NCI-H1436 (cell line): ENCODE measurements at regions not wholly inside any gene's neighbourhood (a gene's known extent, or its start where the extent isn't known, plus 50 kb on each side); places are given as distances from the start of the nearest gene placed in this dataset.

ENCODE experiments used
- DNase-seq: peaks from one replicate; lab custom pipeline; 2025; lab: John Stamatoyannopoulos, UW

GRCh38 chr9:3732077-3733038 lies 206.6 kb upstream of the RFX3 start:
- DNase-seq: peak; percentile 43

- no peak for DNase-seq
Observed at GRCh38 chr9:3730511-3730922, 204.7 kb upstream of the RFX3 start.

DNA sequence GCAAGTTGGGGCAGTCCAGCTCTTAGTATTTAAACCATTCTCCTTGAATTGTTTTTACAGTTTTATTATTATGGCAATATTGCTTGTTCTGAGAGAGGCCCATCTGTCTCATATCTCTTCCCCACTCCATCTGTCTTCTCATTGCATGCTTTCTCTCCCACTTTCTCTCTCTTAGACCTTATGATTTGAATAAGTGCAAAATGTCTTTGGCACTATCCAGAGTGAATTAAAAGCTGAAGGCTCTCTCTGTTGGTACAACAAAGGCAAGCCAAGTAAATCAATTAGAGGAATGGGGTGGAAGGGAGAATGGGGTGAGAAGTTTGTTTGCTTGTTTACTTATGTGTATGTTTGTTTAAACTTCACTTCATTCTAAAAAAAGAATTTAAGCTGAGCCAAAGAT lies 195.3 kb upstream of the RFX3 start:
- no peak for DNase-seq

DNA sequence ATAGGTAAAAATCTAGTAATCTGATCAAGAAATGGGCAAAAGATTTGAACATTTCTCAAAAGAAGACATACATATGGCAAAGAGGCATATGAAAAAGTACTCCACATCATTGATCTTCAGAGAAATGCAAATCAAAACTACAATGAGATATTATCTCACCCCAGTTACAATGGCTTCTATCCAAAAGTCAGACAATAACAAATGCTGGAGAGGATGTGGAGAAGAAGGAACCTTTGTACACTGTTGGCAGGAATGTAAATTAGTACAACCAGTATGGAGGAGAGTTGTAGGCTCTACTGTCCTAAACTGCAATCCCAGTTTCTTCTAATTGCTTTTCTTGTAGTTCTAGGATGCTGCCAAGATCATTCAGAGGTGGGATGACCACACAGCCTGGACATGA lies 193.5 kb upstream of the RFX3 start:
- no peak for DNase-seq

- no peak for DNase-seq
Observed at GRCh38 chr9:3716415-3716814, 190.6 kb upstream of the RFX3 start.

GRCh38 chr9:3708751-3709150 lies 182.9 kb upstream of the RFX3 start:
- DNase-seq: peak; percentile 29

DNA sequence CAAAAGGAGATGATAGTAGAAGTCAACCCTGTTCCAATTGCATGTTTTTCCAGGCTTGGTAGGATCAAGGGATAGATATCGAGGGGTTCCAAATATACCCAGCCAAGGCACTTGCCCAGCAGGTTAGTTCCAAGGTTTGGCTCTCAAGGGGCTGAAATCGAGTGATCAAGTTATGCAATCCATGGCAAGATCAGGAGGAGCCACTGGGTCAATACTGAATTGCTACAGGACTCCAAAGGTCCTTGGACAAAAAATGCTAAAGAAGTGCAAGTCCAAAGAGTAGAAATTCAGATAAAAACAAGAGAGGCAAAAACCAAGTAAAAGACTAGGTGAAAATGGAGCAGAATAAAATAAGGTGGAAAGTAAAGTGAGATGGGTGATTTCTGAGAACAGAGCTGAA lies 179.1 kb upstream of the RFX3 start:
- DNase-seq: no peak

DNA sequence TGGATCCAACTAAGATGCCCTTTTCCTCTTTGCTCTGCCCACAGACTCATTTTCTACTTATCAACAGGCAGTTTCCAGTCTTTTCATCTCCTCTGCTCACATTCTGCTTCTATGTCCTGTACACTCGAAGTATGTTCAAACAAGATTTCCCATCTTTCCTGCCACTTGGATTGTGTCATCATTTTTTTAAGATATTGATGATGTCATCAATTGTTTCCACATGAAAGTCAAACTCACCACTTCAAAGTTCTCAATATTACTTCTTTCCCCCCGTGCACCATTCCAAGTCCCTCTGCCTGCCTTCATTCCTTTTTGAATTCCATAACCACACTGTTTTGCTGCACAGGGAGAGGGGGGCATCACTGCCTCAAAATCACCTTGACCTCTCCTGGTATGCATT lies 175.0 kb upstream of the RFX3 start:
- DNase-seq: no peak

GRCh38 chr9:3699883-3700282 lies 174.1 kb upstream of the RFX3 start:
- no peak for DNase-seq

GRCh38 chr9:3698531-3698930 lies 172.7 kb upstream of the RFX3 start:
- DNase-seq: peak; percentile 1

DNA sequence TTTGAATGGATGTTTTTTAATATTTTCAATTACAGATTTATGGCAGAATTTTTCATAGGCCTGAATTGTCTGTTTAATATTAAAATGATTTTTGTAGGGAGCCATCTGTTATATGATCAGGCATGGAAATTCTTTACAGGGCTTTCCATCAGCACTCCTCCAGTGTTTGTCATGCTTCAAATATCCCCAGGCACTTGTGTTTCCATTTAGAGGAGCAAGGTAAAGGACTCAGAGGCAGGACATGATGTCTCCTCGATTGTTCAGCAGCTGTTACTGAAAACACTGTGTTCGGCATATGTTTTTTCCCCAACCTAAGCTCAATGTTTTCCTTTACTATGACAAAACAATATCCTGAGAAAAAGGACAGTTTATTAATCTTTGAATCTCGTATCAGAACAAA lies 172.3 kb upstream of the RFX3 start:
- DNase-seq: no peak

- DNase-seq: no peak
Observed at GRCh38 chr9:3696368-3696767, 170.6 kb upstream of the RFX3 start.

GRCh38 chr9:3692606-3693005 lies 166.8 kb upstream of the RFX3 start:
- no peak for DNase-seq

GRCh38 chr9:3689555-3689954 lies 163.8 kb upstream of the RFX3 start:
- no peak for DNase-seq

- DNase-seq: no peak
Observed at GRCh38 chr9:3687145-3687544, 161.3 kb upstream of the RFX3 start.

DNA sequence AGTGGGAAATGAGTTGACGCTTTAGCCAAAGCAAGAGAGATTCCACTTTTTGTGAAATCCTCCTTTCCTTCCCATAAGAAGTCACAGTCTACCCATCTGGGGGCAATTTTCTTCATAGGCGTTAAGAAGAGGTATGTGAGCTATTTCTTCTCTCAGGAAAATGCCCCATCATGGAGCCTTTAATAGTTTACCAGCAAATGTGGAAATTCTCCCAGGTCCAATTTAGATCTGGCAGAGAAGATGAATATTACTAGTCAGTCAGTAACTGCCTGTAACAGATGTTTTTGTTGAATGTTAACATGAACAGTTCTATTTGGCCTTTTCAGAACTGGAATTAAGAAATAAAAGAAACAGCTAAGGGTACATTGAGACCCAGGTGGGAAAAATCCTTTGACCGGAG lies 156.4 kb upstream of the RFX3 start:
- no peak for DNase-seq

DNA sequence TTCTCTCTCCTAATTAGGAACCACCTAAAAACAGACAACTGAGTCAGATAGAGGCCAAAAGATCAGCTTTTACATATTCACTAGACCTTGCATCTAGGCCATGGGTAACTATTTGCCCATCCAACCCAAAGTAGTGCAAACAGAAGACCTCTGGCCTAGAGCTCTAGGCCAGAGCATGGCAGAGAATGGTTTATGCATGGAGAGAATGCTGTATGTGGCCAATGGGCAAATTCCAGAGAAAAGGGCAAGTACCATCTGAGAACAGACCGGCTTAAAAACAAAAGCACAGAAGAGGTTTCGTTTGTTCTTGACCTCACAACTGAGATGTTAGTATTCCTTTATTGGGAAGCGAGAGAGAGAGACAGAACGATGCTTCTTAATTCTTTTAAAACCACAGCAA lies 151.7 kb upstream of the RFX3 start:
- no peak for DNase-seq

DNA sequence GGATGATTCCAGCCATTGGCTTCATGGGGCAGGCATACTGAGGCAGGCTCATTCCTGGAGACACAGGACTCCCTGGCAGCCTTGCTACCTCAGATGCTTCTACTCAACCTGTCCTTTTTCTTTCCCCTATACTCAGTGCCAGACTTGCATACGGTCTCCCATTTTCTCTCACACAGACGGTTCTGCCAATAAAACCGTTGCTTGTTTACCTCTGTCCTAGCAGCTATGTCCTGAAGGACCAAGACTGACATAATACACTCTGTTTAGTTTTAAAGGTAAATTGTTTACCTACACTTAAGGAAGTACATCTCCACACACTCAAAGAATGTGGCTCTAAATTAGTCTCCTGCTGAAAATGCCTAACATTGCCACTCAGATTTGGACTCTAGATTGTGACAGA lies 151.0 kb upstream of the RFX3 start:
- no peak for DNase-seq

GRCh38 chr9:3675946-3676345 lies 150.1 kb upstream of the RFX3 start:
- DNase-seq: no peak

GRCh38 chr9:3674561-3674960 lies 148.8 kb upstream of the RFX3 start:
- no peak for DNase-seq

DNA sequence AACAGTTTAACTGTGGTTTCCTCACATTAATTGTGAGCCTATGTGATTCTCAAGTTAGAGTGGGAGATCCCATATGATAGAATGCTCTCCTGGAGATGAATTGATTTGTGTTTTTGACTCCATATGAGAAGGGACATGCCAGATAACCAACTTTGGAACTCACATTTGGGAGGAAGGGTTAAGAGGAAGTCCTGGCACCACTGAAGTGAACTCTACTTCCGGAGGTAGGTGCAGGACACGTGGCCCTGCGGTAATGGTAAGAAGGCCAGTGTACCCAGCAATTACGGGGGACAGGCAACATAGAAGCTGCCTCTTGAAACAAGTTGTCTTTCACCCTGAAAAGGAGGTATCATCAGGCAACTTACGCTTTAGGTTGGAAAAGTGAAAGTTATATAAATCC lies 146.6 kb upstream of the RFX3 start:
- DNase-seq: no peak

GRCh38 chr9:3664044-3664443 lies 138.2 kb upstream of the RFX3 start:
- no peak for DNase-seq

DNA sequence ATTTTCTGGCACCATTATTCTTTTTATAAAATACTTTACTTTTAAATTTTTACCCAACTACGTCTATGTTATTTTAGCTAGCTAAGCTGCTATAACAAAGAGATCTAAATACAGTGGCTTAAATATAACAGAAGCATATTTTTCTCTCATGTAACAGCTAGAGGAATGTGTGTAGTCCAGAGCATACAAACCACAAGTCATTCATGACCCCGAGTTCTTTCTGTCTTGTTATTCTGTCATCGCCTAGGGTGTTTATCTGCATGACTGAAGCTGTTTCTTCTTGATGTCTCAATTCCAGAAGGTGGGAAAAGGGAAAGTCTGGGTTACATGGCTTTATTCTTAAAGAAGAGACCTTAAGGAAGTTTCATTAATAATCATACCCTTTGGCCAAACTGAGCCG lies 136.9 kb upstream of the RFX3 start:
- DNase-seq: no peak

DNA sequence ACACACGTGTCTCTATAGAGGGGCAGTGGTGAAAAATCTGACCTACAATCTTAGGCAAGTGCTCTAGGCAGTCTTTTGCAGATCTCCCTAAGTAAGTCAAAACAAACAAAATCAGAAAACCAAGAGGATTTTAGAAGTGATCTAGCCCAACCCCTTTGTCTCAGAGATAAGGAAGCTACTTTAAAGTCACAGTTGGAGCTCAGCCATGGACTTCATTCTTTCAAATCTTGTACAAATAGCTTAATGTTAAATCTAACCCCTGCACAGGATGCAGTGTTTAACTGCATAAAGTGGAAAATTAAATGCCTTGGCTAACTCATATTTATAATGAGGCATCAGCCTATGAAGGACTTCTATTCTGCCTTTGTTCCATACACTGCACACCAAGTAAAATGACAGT lies 135.1 kb upstream of the RFX3 start:
- DNase-seq: no peak
